ENCODE measurements at regions not wholly inside any gene's neighbourhood (a gene's known extent, or its start where the extent isn't known, plus 50 kb on each side); places are given as distances from the start of the nearest gene placed in this dataset.

GRCh38 chr10:43874984-43875383, 226.3 kb upstream of the ZNF32 start:
- 83 to 86% methylated on average over 1 to 10 of the region's 10 CpGs for WGBS, 2 donors (ENCODE audit: low coverage in 1 of 2)
- intact Hi-C loops (cut with DNase I; ENCODE audit: low total_unique reads), result no loop called here
- DNase-seq, result no peak
- TF ChIP-seq EP300 (IDR thresholded peaks at IDR 0.05; ENCODE audit: low read depth), result no peak
- no peak for TF ChIP-seq POLR2AphosphoS5 (IDR thresholded peaks at IDR 0.05)
- no peak for TF ChIP-seq POLR2A (IDR thresholded peaks at IDR 0.05)
- no peak for TF ChIP-seq CTCF (IDR thresholded peaks at IDR 0.05)
- Histone ChIP-seq H3K27me3 (no peaks in the 10 kb centered on the region), H3K4me1 (no peaks in the 10 kb centered on the region), H3K36me3 (no peaks in the 10 kb centered on the region), H3K9me3 (no peaks in the 10 kb centered on the region), H3K4me3 (no peak overlapping the region), H3K27ac (no peak overlapping the region)
- in situ Hi-C loops (cut with MboI; ENCODE audit: low pct_ligation_motif_present in 1 of 4, low pct_unique_long_range_greater_than_20kb in 1 of 4, low sequenced_read_pairs in 3 of 4), result no loop called here

GRCh38 chr10:43873717-43874116, 225.0 kb upstream of the ZNF32 start:
- 87% methylated on average over 5 of the region's 5 CpGs; no CpG with 5 or more reads in 1 of the 2 donors for WGBS, 2 donors (ENCODE audit: low coverage in 1 of 2)
- H3K27ac ChIP-seq, result no peak overlapping the region
- H3K27me3 ChIP-seq, result no peaks in the 10 kb centered on the region
- TF ChIP-seq POLR2A (IDR thresholded peaks at IDR 0.05) (no peak), POLR2AphosphoS5 (IDR thresholded peaks at IDR 0.05) (no peak)
- no peaks in the 10 kb centered on the region for H3K36me3 ChIP-seq
- no peak overlapping the region for H3K4me3 ChIP-seq
- no peak for DNase-seq
- H3K4me1 ChIP-seq, result no peaks in the 10 kb centered on the region
- in situ Hi-C loops (cut with MboI; ENCODE audit: low pct_ligation_motif_present in 1 of 4, low pct_unique_long_range_greater_than_20kb in 1 of 4, low sequenced_read_pairs in 3 of 4) (no loop called here), intact Hi-C loops (cut with DNase I; ENCODE audit: low total_unique reads) (no loop called here)
- no peaks in the 10 kb centered on the region for H3K9me3 ChIP-seq

- Histone ChIP-seq H3K4me1 (no peaks in the 10 kb centered on the region), H3K4me3 (no peak overlapping the region), H3K27me3 (no peaks in the 10 kb centered on the region), H3K36me3 (no peaks in the 10 kb centered on the region), H3K9me3 (no peaks in the 10 kb centered on the region), H3K27ac (no peak overlapping the region)
- WGBS, 2 donors (ENCODE audit: low coverage in 1 of 2), result 86 to 89% methylated on average over 4 to 6 of the region's 6 CpGs
- intact Hi-C loops (cut with DNase I; ENCODE audit: low total_unique reads) (no loop called here), in situ Hi-C loops (cut with MboI; ENCODE audit: low pct_ligation_motif_present in 1 of 4, low pct_unique_long_range_greater_than_20kb in 1 of 4, low sequenced_read_pairs in 3 of 4) (no loop called here)
- DNase-seq, result no peak
- TF ChIP-seq POLR2AphosphoS5 (IDR thresholded peaks at IDR 0.05) (no peak), EP300 (IDR thresholded peaks at IDR 0.05; ENCODE audit: low read depth) (no peak), CTCF (IDR thresholded peaks at IDR 0.05) (no peak), POLR2A (IDR thresholded peaks at IDR 0.05) (no peak)
These were observed 224.0 kb upstream of the ZNF32 start for GRCh38 chr10:43872644-43873043.

GRCh38 chr10:43871545-43871944, 222.9 kb upstream of the ZNF32 start:
- H3K36me3 ChIP-seq, result no peaks in the 10 kb centered on the region
- H3K27ac ChIP-seq, result no peak overlapping the region
- 63 to 82% methylated on average over 3 to 5 of the region's 5 CpGs for WGBS, 2 donors (ENCODE audit: low coverage in 1 of 2)
- in situ Hi-C loops (cut with MboI; ENCODE audit: low pct_ligation_motif_present in 1 of 4, low pct_unique_long_range_greater_than_20kb in 1 of 4, low sequenced_read_pairs in 3 of 4) (no loop called here), intact Hi-C loops (cut with DNase I; ENCODE audit: low total_unique reads) (no loop called here)
- DNase-seq, result no peak
- no peaks in the 10 kb centered on the region for H3K9me3 ChIP-seq
- no peaks in the 10 kb centered on the region for H3K27me3 ChIP-seq
- H3K4me1 ChIP-seq, result no peaks in the 10 kb centered on the region
- no peak for TF ChIP-seq EP300 (IDR thresholded peaks at IDR 0.05; ENCODE audit: low read depth)
- no peak for TF ChIP-seq POLR2AphosphoS5 (IDR thresholded peaks at IDR 0.05)
- TF ChIP-seq POLR2A (IDR thresholded peaks at IDR 0.05), result no peak
- TF ChIP-seq CTCF (IDR thresholded peaks at IDR 0.05), result no peak
- no peak overlapping the region for H3K4me3 ChIP-seq

- no peak overlapping the region for H3K27ac ChIP-seq
- no peaks in the 10 kb centered on the region for H3K27me3 ChIP-seq
- intact Hi-C loops (cut with DNase I; ENCODE audit: low total_unique reads) (no loop called here), in situ Hi-C loops (cut with MboI; ENCODE audit: low pct_ligation_motif_present in 1 of 4, low pct_unique_long_range_greater_than_20kb in 1 of 4, low sequenced_read_pairs in 3 of 4) (no loop called here)
- no peaks in the 10 kb centered on the region for H3K9me3 ChIP-seq
- 85% methylated on average over 12 of the region's 12 CpGs; no CpG with 5 or more reads in 1 of the 2 donors for WGBS, 2 donors (ENCODE audit: low coverage in 1 of 2)
- H3K4me3 ChIP-seq, result no peak overlapping the region
- no peaks in the 10 kb centered on the region for H3K36me3 ChIP-seq
- no peaks in the 10 kb centered on the region for H3K4me1 ChIP-seq
- TF ChIP-seq POLR2AphosphoS5 (IDR thresholded peaks at IDR 0.05) (no peak), CTCF (IDR thresholded peaks at IDR 0.05) (no peak), POLR2A (IDR thresholded peaks at IDR 0.05) (no peak), EP300 (IDR thresholded peaks at IDR 0.05; ENCODE audit: low read depth) (no peak)
- no peak for DNase-seq
These were observed 222.3 kb upstream of the ZNF32 start for GRCh38 chr10:43870968-43871439.

Measured in transverse colon (tissue), 4 donors.